HUES48 (cell line): ENCODE measurements at regions not wholly inside any gene's neighbourhood (a gene's known extent, or its start where the extent isn't known, plus 50 kb on each side); places are given as distances from the start of the nearest gene placed in this dataset.

Experiments used
- H3K27ac ChIP-seq: one replicate; pipeline ENCODE4 v1.7.0; 2013; ENCODE audit warnings: low read depth, low read length, inconsistent platforms
- H3K27me3 ChIP-seq: 2 replicates; pipeline ENCODE4 v1.6.1; 2013; ENCODE audit warnings: mild to moderate bottlenecking, low read length; ENCODE audit not compliant: control insufficient read depth, insufficient read depth
- H3K36me3 ChIP-seq: 2 replicates; pipeline ENCODE4 v1.6.1; 2013; ENCODE audit warnings: low read length; ENCODE audit not compliant: control insufficient read depth, insufficient read depth
- H3K4me1 ChIP-seq: 2 replicates; pipeline ENCODE4 v1.6.1; 2013; ENCODE audit warnings: mild to moderate bottlenecking, low read length; ENCODE audit not compliant: control insufficient read depth, insufficient read depth
- H3K4me3 ChIP-seq: 2 replicates; pipeline ENCODE4 v1.5.1; 2013; ENCODE audit warnings: mild to moderate bottlenecking, low read depth, low read length
- H3K9ac ChIP-seq: 2 replicates; pipeline ENCODE4 v1.6.1; 2013; ENCODE audit warnings: mild to moderate bottlenecking, low read depth, low read length, moderate library complexity
- H3K9me3 ChIP-seq: 2 replicates; pipeline ENCODE4 v1.6.1; 2013; ENCODE audit warnings: low read length; ENCODE audit not compliant: control insufficient read depth, insufficient read depth

- H3K9ac ChIP-seq, result no peak overlapping the region
- H3K4me3 ChIP-seq, result no peak overlapping the region
- H3K27me3 ChIP-seq, result no peaks in the 10 kb centered on the region
- peaks cover 14% of the 10 kb centered on the region for H3K4me1 ChIP-seq
- H3K27ac ChIP-seq, result peak overlapping the region; percentile 57
- no peaks in the 10 kb centered on the region for H3K36me3 ChIP-seq
- H3K9me3 ChIP-seq, result peaks cover 6% of the 10 kb centered on the region; the same call in 1 of the 2 replicates
Measured at GRCh38 chr16:52799149-52799548, 252.2 kb upstream of the TOX3 start.

- no peak overlapping the region for H3K9ac ChIP-seq
- 0 out of 2 replicates have a peak, but pooled peaks cover 8% of the 10 kb centered on the region for H3K4me1 ChIP-seq
- H3K27ac ChIP-seq, result no peak overlapping the region
- no peaks in the 10 kb centered on the region for H3K36me3 ChIP-seq
- 0 out of 2 replicates have a peak, but pooled peaks cover 6% of the 10 kb centered on the region for H3K9me3 ChIP-seq
- H3K4me3 ChIP-seq, result no peak overlapping the region
- H3K27me3 ChIP-seq, result no peaks in the 10 kb centered on the region
Measured at GRCh38 chr16:52787709-52788108, 240.8 kb upstream of the TOX3 start.

GRCh38 chr16:52786091-52786490 is 239.1 kb upstream of the TOX3 start:
- Histone ChIP-seq H3K27me3 (no peaks in the 10 kb centered on the region), H3K4me1 (0 out of 2 replicates have a peak, but pooled peaks cover 8% of the 10 kb centered on the region), H3K9me3 (no peaks in the 10 kb centered on the region), H3K4me3 (no peak overlapping the region), H3K36me3 (no peaks in the 10 kb centered on the region), H3K9ac (no peak overlapping the region), H3K27ac (no peak overlapping the region)

- Histone ChIP-seq H3K9me3 (no peaks in the 10 kb centered on the region), H3K4me3 (no peak overlapping the region), H3K4me1 (0 out of 2 replicates have a peak, but pooled peaks cover 8% of the 10 kb centered on the region), H3K27ac (no peak overlapping the region), H3K27me3 (no peaks in the 10 kb centered on the region), H3K36me3 (no peaks in the 10 kb centered on the region), H3K9ac (no peak overlapping the region)
Measured at GRCh38 chr16:52785653-52786052, 238.7 kb upstream of the TOX3 start.

- no peaks in the 10 kb centered on the region for H3K27me3 ChIP-seq
- no peaks in the 10 kb centered on the region for H3K9me3 ChIP-seq
- H3K9ac ChIP-seq, result no peak overlapping the region
- H3K4me3 ChIP-seq, result no peak overlapping the region
- H3K27ac ChIP-seq, result no peak overlapping the region
- no peaks in the 10 kb centered on the region for H3K36me3 ChIP-seq
- H3K4me1 ChIP-seq, result 0 out of 2 replicates have a peak, but pooled peaks cover 8% of the 10 kb centered on the region
Measured at GRCh38 chr16:52783616-52784015, 236.7 kb upstream of the TOX3 start.

- no peak overlapping the region for H3K4me3 ChIP-seq
- H3K27ac ChIP-seq, result no peak overlapping the region
- H3K9me3 ChIP-seq, result no peaks in the 10 kb centered on the region
- no peaks in the 10 kb centered on the region for H3K36me3 ChIP-seq
- no peak overlapping the region for H3K9ac ChIP-seq
- H3K27me3 ChIP-seq, result no peaks in the 10 kb centered on the region
- H3K4me1 ChIP-seq, result no peaks in the 10 kb centered on the region
Measured at GRCh38 chr16:52781005-52781630, 234.2 kb upstream of the TOX3 start.

- H3K27me3 ChIP-seq, result no peaks in the 10 kb centered on the region
- H3K9me3 ChIP-seq, result no peaks in the 10 kb centered on the region
Measured at GRCh38 chr16:52773026-52773425, 226.1 kb upstream of the TOX3 start.

GRCh38 chr16:52770828-52771227 is 223.9 kb upstream of the TOX3 start:
- Histone ChIP-seq H3K27ac (no peak overlapping the region), H3K9me3 (no peaks in the 10 kb centered on the region), H3K9ac (no peak overlapping the region), H3K27me3 (no peaks in the 10 kb centered on the region), H3K4me1 (no peaks in the 10 kb centered on the region), H3K4me3 (no peak overlapping the region), H3K36me3 (no peaks in the 10 kb centered on the region)

More at GRCh38 chr16:52773026-52773425, 226.1 kb upstream of the TOX3 start:
- no peaks in the 10 kb centered on the region for H3K4me1 ChIP-seq
- no peak overlapping the region for H3K4me3 ChIP-seq
- no peaks in the 10 kb centered on the region for H3K36me3 ChIP-seq
- H3K9ac ChIP-seq, result no peak overlapping the region
- no peak overlapping the region for H3K27ac ChIP-seq

- H3K27me3 ChIP-seq, result no peaks in the 10 kb centered on the region
- H3K9me3 ChIP-seq, result no peaks in the 10 kb centered on the region
- no peak overlapping the region for H3K4me3 ChIP-seq
- no peak overlapping the region for H3K27ac ChIP-seq
- no peaks in the 10 kb centered on the region for H3K36me3 ChIP-seq
- no peaks in the 10 kb centered on the region for H3K4me1 ChIP-seq
- no peak overlapping the region for H3K9ac ChIP-seq
Measured at GRCh38 chr16:52758473-52758855, 211.5 kb upstream of the TOX3 start.

- no peak overlapping the region for H3K27ac ChIP-seq
- no peak overlapping the region for H3K9ac ChIP-seq
Measured at GRCh38 chr16:52757746-52758472, 211.0 kb upstream of the TOX3 start.

GRCh38 chr16:52756812-52757517 is 210.0 kb upstream of the TOX3 start:
- Histone ChIP-seq H3K4me3 (no peak overlapping the region), H3K27ac (no peak overlapping the region), H3K9ac (no peak overlapping the region), H3K27me3 (no peaks in the 10 kb centered on the region), H3K4me1 (no peaks in the 10 kb centered on the region), H3K9me3 (no peaks in the 10 kb centered on the region), H3K36me3 (no peaks in the 10 kb centered on the region)

More at GRCh38 chr16:52757746-52758472, 211.0 kb upstream of the TOX3 start:
- Histone ChIP-seq H3K27me3 (no peaks in the 10 kb centered on the region), H3K36me3 (no peaks in the 10 kb centered on the region), H3K9me3 (no peaks in the 10 kb centered on the region), H3K4me1 (no peaks in the 10 kb centered on the region), H3K4me3 (no peak overlapping the region)
